ENCODE measurements at regions not wholly inside any gene's neighbourhood (a gene's known extent, or its start where the extent isn't known, plus 50 kb on each side); places are given as distances from the start of the nearest gene placed in this dataset.

- peak; percentile 54 for DNase-seq
Measured at GRCh38 chr9:14031810-14032209, 282.1 kb downstream of the NFIB start.

GRCh38 chr9:14031060-14031414 is 282.9 kb downstream of the NFIB start:
- peak; percentile 57 for DNase-seq

- DNase-seq = no peak
Measured at GRCh38 chr9:14030375-14031059, 283.4 kb downstream of the NFIB start.

- no peak for DNase-seq
Measured at GRCh38 chr9:14029806-14030374, 284.1 kb downstream of the NFIB start.

- no peak for DNase-seq
Measured at GRCh38 chr9:14027116-14027800, 286.7 kb downstream of the NFIB start.

GRCh38 chr9:14025741-14026140 is 288.2 kb downstream of the NFIB start:
- DNase-seq = no peak

GRCh38 chr9:14023285-14023684 is 290.7 kb downstream of the NFIB start:
- no peak for DNase-seq

GRCh38 chr9:14021871-14022525 is 291.9 kb downstream of the NFIB start:
- no peak for DNase-seq

GRCh38 chr9:14018081-14018480 is 295.9 kb downstream of the NFIB start:
- DNase-seq = no peak

- DNase-seq = no peak
Measured at GRCh38 chr9:14014744-14015143, 299.2 kb downstream of the NFIB start.

GRCh38 chr9:14014218-14014617 is 299.7 kb downstream of the NFIB start:
- no peak for DNase-seq

GRCh38 chr9:14011799-14012560 is 302.0 kb downstream of the NFIB start:
- no peak for DNase-seq

- no peak for DNase-seq
Measured at GRCh38 chr9:14007190-14007769, 306.7 kb downstream of the NFIB start.

GRCh38 chr9:14006386-14007187 is 307.4 kb downstream of the NFIB start:
- no peak for DNase-seq

- DNase-seq = no peak
Measured at GRCh38 chr9:14004110-14004509, 309.8 kb downstream of the NFIB start.

- no peak for DNase-seq
Measured at GRCh38 chr9:13994240-13994639, 319.7 kb downstream of the NFIB start.

GRCh38 chr9:13993632-13994185 is 320.2 kb downstream of the NFIB start:
- DNase-seq = no peak

- DNase-seq = no peak
Measured at GRCh38 chr9:13992138-13993088, 321.5 kb downstream of the NFIB start.

GRCh38 chr9:13991395-13991794 is 322.5 kb downstream of the NFIB start:
- no peak for DNase-seq

GRCh38 chr9:13990994-13991393 is 322.9 kb downstream of the NFIB start:
- no peak for DNase-seq
